WI38 (cell line): ENCODE measurements at regions not wholly inside any gene's neighbourhood (a gene's known extent, or its start where the extent isn't known, plus 50 kb on each side); places are given as distances from the start of the nearest gene placed in this dataset.

Source experiments
- H3K4me3 ChIP-seq: 2 replicates; pipeline ENCODE4 v1.5.1; 2011; ENCODE audit warnings: low read depth, mild to moderate bottlenecking, control low read depth, low read length
- TF ChIP-seq, protein P1 (sequence below): IDR thresholded peaks from 2 replicates; pipeline ENCODE4 v1.5.1; 2012; ENCODE audit warnings: low read depth, mild to moderate bottlenecking, control low read depth, low read length

DNA sequence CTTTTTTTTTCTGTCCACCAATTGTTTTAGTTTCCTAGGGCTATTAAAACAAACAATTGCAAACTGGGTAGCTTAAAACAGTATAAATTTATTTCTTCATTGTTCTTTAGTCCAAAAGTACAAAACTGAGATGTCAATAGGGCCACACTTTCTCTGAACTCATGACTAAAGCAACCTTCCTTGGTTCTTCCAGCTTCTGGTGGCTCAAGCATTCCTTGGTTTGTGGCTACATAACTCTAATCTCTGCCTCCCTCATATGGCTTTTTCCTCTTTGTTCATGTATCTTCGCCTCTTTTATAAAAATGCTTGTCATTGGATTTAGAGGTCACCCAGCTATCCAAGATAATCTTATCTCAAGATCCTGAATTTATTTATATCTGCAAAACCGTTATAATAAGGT is 914.5 kb upstream of the EPHA6 start:
- TF ChIP-seq, protein P1, sequence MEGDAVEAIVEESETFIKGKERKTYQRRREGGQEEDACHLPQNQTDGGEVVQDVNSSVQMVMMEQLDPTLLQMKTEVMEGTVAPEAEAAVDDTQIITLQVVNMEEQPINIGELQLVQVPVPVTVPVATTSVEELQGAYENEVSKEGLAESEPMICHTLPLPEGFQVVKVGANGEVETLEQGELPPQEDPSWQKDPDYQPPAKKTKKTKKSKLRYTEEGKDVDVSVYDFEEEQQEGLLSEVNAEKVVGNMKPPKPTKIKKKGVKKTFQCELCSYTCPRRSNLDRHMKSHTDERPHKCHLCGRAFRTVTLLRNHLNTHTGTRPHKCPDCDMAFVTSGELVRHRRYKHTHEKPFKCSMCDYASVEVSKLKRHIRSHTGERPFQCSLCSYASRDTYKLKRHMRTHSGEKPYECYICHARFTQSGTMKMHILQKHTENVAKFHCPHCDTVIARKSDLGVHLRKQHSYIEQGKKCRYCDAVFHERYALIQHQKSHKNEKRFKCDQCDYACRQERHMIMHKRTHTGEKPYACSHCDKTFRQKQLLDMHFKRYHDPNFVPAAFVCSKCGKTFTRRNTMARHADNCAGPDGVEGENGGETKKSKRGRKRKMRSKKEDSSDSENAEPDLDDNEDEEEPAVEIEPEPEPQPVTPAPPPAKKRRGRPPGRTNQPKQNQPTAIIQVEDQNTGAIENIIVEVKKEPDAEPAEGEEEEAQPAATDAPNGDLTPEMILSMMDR = no peak
- no peak overlapping the region for H3K4me3 ChIP-seq

DNA sequence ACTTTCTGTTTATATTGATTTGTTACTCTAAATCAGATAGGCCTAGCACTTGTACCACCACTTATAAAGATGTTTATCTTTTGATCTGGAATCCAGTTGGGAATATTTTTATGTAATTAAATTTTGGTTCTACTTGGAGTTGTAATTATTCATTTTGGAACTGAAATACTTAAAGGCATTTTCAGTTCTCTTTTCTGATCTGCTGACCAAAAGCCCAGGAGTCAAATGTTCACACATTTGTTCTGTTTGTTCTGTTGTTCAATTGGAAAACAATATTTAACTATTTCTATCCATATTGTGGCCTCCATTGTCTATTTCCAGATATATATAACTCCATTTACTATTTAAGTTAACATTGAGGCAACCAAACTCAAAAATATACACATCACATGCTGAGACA is 912.4 kb upstream of the EPHA6 start:
- TF ChIP-seq, protein P1 = no peak
- H3K4me3 ChIP-seq = no peak overlapping the region

DNA sequence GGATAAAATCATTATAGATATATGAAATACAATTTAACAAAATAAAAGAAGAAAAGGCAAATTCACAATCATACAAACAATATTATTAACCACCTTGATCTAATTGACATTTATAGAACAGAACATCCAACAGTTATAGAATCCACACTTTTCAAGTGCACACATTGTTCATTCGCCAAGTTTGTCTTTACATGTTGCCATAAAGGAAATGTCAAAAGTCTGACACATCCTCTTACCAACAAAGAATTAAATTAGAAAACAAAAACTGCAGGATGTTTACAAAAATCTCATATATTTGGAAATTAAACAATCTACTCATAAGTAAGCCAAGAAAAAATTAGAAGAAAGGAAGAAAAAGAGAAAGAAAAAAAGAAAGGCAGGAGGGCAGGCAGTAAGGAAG is 909.2 kb upstream of the EPHA6 start:
- TF ChIP-seq, protein P1 = no peak
- no peak overlapping the region for H3K4me3 ChIP-seq

DNA sequence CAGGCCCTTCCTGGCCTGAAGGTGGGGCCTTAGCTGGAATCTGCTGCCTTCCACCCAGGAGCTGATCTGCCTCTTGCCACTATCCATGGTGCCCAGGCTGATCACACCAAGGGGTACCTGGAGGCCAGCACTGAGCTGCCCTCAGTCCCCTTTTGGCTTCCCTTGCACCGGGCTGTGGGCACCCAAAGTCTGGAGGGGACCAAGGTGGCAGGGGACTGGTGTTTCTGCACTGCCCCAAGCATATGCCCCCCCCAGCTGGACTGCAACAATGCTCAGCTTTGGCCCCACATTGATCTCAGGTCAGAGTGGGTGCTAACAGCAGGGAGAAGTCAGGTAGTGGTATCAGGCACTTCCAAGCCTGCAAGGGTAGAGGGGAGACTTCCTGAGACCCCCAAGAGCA is 902.6 kb upstream of the EPHA6 start:
- TF ChIP-seq, protein P1 = no peak
- no peak overlapping the region for H3K4me3 ChIP-seq

DNA sequence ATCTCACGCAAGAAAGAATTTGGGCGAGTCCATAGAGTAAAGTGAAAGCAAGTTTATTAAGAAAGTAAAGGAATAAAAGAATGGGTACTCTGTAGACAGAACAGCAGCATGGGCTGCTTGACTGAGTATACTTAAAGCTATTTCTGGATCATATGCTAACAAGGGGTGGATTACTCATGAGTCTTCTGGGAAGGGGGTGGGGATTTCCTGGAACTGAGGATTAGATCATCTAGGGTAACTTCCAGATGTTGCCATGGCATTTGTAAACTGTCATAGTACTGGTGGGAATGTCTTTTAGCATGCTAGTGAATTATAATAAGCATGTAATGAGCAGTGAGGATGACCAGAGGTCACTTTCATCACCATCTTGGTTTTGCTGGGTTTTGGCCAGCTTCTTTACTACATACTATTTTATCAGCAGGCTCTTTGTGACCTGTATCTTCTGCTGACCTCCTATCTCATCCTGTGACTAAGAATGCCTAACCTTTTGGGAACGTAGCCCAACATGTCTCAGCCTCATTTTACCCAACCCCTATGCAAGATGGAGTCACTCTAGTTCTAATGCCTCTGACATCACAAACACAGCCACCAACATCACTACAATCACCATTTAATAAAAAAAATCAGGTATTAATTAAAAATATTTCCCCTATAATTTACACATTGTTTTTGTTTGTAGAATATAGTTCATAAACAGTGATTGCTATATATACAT is 890.7 kb upstream of the EPHA6 start:
- TF ChIP-seq, protein P1 = no peak
- peak overlapping the region; percentile 40 for H3K4me3 ChIP-seq

DNA sequence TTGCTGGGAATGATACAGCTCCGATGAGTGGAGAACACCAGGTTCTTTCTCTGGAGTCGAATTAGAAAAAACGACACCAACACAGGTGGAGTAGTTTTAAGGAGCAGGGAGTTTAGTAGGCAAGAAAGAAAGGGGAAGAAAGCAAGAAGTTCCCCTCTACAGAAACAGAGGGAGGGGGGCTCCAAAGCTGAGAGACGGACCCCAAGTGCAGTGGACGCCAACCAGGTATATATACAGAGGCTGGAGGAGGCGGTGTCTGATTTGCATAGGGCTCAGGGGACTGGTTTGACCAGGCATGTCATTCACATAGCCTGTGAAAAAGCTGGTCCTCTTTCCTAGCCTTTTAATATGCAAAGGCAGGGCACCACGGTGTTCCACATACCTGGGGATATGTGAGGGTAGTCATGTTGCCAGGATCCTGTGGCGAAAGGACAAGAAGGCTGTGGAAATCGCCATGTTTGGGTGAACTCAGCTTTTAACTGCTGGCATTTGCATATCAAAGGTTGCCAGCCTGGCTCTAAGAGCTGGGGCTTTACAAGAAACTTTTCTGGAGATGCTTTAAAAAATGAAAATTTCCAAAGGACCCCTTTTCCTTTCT is 887.4 kb upstream of the EPHA6 start:
- no peak overlapping the region for H3K4me3 ChIP-seq
- TF ChIP-seq, protein P1 = no peak

DNA sequence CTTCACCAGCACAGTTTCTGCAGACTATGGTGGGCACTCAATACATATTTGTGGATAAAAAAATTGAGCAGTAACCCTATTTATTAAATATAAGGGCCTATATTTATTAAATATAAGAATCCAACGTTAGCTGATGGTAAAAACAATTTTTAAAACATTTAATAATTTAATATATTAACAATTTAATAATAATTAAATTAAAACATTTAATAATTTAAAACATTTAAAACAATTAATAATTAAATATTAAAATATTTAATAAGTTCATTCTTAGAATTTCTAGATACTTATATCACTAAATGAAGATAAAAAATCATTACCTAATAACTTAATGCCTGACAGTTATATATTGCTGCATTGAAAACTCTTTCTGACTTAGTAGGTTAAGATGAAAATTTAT is 880.2 kb upstream of the EPHA6 start:
- TF ChIP-seq, protein P1 = no peak
- H3K4me3 ChIP-seq = no peak overlapping the region
